IPS DF 19.7 (cell line): ENCODE measurements at regions not wholly inside any gene's neighbourhood (a gene's known extent, or its start where the extent isn't known, plus 50 kb on each side); places are given as distances from the start of the nearest gene placed in this dataset.
"Not testable (repeated sequence)": the region's sequence is repeated elsewhere in the genome, so short reads cannot be mapped to it uniquely, and the experiment has no call there.

Experiments used
- DNase-seq: peaks from one replicate; pipeline ENCODE4 v3.0.0-alpha.2; 2013; ENCODE audit warnings: low read depth, low spot score

DNA sequence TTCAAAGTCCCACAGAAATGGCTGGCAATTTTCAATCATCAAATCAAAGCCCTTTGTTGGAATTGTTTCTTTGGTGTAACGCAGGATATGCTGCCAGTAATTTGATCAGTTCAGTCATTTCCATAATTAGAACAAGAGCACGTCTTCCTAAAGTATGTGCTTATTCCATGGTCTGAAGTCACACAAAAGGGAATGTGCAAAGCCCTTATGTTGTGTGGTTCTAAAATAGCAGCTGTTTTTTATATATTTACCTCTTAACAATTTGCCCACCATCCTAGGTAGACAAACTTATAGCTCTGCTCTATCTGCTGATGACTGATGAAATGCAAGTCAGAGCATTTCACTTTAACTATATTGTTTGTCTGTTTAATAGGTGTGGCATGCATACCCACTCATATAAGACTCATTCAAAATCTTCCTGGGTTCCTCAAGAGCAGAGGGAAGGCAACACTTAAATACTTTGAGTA, 176.1 kb upstream of the SLC38A2 start:
- DNase-seq: no peak

DNA sequence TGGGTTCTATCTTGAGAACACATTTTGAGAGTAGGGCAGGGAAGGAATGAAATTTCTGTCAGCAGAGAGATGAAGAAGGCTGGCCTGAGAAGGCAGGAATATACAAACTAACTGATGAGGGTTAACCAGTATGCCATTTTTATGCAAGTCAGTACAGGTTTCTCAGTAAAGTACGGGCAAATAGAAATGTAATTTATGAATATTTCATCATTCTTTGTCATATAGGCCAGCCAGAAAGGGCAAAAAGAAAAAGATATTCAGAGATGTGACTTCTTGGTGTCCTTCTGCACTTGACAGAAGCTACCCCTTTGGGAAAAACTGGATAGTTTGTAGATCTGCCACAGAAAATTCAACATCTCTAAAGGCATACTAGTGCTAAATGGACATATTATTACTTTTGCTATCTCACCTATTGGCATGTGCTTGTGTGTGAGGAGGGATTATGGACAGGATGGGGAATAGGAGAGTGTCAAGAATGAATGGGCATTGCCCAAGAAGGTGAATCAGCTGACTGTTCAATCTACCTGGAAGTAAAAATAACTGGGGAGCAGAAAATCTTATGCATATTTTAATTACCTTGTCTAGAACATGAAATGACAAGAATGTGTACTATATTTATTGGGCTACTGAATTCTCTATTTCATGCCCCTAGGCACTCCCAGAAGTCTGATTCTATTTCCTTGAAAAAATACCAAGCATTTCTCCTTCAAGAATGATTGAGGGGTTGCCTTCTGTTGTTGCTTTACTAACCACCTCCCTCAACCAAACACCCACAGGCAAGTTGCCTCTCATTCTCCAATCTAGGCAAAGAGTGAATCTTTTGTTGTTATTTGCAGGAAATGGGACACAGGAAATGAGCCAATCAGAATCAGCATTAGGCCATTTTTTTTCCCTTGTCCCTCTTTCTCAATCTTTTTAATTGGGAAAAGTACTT, 175.1 kb upstream of the SLC38A2 start:
- no peak for DNase-seq

DNA sequence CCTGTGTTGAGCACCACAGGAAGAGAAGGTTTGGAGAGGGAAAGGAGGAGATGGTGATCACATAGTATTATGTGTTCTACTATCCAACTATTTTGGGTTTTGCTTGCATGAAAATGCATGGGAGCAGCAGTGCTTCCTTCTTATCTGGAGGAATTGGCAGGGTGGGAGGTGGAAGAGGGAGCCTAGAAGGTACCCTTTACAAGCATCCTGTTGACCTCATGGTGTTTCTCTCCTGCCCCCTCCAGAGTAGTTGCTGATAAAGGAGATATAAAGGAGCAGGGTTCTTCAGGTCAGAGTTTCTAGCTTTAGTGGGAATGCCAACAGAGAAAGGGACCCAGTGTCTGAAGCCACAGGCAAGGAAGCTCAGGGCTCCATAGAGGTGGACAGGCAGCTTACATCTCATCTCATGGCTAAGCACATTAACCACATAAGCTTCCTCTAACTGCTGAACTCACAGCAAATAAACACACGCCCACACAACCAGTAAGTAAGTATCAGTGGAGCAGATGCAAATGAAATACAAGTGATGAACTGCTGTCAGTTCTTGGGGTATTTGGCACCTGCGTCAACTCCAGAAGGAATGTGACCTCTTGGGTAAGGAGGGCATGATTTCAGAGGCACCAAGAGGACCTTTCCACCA, 174.2 kb upstream of the SLC38A2 start:
- no peak for DNase-seq

DNA sequence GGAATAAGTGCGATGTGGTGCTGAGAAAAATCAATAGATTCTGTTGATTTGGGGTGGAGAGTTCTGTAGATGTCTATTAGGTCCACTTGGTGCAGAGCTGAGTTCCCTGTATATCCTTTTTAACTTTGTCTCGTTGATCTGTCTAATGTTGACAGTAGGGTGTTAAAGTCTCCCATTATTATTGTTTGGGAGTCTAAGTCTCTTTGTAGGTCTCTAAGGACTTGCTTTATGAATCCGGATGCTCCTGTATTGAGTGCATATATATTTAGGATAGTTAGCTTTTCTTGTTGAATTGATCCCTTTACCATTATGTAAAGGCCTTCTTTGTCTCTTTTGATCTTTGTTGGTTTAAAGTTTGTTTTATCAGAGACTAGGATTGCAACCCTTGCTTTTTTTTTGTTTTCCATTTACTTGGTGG, 170.8 kb upstream of the SLC38A2 start:
- DNase-seq: not testable (repeated sequence)

DNA sequence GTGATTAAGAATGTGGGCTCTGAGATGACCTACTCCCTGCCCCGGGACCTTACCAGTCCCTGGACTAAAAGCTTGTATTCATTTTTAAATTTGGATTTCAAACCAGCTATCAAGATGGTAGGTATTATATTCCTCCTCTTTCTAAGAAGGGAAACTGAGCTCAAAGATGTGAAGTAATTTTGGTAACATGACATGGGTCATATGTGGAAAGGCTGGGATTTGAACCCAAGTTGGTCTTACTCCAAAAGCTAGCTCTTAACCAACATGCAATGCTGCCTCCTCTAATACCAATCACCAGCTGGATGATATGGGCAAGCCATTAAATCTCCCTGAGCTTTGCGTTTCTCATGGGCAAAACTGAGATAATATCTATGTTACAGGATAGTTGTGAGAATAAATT, 166.4 kb upstream of the SLC38A2 start:
- no peak for DNase-seq

DNA sequence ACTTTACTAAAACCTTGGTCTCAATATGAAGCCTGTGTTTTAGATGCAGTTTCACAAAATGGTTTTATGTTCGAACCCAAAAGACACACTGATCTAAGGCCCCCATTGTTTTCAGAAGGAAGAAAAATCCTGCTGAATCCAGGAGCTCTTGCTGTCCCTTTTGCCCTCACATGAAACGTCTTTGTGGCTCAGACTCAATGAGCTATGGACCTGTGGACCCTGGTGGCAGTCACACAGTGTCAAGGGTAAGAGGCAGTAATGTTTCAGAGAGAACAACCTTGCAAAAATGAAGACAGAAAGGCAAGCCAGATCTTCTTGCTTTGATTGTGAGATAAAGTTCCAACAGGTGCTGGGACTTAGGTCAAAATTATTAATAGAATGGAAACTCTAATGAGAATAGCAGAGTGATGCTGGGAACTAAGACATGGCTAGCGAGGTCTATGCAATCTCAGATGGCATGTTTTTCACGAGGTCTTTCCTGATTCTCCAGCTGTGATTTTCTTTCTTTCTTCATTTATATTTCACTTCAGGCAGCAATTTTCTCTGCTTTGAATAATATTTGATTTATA, 164.9 kb upstream of the SLC38A2 start:
- no peak for DNase-seq

DNA sequence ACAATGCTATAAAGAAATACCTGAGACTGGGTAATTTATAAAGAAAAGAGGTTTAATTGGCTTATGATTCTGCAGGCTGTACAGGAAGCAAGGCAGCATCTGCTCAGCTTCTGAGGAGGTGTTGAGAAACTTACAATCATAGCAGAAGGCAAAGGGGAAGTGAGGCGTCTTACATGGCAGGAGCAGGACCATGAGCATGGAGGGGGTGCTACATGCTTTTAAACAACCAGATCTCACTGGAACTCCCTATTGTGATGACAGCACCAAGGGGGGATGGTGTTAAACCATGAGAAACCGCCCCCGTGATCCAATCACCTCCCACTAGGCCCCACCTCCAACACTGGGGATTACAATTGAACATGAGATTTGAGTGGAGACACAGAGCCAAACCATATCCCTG, 163.7 kb upstream of the SLC38A2 start:
- DNase-seq: not testable (repeated sequence)

DNA sequence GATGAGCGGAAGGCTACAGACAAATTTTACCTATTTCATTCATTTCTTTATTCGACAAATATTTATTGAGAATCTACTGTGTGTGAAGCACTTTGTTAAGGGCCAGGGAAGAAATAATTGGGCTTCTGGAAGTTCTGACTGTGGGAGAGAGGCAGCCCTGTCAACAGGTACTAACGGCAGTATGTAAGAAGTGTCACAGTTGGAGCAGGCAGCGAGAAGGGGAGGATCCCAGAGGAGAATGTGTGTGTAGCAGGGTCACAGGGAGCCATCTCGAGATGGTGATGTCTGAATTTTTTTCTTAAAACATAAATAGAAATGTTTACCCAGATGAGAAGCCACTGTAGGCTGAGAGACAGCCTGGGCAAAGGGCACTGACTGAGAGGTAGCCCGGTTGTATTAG, 163.3 kb upstream of the SLC38A2 start:
- DNase-seq: no peak

DNA sequence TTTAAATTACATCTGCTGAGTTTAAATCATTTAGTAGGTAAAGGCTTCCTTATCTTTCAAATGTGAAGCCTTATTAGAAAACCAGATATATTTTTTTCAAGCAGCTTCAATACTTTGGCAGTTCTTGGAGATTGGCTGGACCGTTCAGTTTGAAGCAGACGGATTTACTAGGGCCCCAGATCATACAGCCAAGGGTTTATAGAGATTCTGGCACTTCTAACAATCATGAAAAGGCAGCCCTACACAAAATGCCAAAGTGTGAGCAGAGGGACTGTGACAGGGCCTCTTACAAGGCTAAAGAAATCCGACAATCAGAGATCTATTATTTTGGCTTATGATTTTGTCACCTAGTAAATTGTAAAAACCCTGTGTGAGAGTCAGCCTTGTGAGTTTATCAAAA, 162.8 kb upstream of the SLC38A2 start:
- DNase-seq: no peak

DNA sequence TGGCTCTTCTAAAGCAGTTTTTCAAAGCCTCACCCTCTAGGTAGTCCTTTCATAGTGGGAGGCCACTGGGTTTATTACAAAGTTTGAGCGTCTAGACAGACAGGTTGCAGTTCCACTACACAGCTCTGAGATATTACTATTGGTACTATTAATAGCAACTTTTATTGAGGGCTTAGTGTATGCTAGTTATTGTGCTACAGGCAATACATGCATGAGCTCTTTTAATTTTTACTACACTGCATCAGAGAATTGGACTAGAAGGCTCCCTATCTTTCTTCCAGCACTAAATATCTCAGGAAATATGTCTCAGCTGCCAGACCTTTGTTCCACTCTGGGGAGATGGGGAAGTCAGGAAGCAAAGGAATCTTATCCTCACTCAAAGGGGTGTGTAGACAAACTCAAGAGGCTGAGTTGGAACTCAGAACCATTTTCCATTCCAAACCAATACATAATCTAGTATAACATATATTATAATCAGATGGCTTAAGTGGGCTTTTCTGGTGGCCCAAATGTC, 161.8 kb upstream of the SLC38A2 start:
- no peak for DNase-seq

DNA sequence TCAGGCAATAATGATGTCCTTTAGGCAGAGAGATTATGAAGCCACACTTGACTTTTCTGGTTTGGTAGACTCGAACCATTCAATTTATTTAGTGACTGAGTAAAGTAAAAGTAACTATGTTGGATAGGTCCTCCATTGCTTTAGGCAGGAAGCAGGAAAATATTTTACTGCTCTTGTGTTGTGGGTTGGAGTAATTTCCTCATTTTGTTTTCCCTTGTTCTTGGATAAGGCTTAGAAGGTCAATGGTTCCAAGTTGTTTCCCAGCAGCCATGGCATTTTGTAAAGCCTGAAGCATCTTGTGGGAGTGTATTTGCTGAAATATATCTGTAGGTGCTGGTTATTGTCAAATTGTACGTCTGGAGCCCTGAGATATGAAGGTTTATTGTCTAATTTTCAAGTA, 161.2 kb upstream of the SLC38A2 start:
- no peak for DNase-seq

DNA sequence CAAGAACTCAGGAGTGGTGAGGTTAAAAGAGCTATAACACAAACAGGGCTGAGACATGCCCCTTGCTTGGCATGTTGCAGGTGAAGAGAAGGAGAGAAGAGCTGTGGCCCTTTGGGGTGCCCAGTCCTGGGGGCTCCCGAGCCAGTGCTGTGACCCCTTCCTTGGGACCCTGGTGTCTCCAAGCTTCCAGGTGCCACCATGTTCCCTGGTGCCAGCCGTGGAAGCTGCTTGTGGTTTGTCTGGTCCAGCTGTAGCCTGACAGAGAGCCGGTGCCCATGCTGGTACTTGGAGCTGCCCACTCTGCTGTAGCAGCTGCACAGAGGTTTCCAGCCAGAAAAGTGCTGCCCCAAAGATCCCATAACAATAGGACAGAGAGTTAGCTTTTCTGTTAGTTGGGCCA, 159.2 kb upstream of the SLC38A2 start:
- no peak for DNase-seq

DNA sequence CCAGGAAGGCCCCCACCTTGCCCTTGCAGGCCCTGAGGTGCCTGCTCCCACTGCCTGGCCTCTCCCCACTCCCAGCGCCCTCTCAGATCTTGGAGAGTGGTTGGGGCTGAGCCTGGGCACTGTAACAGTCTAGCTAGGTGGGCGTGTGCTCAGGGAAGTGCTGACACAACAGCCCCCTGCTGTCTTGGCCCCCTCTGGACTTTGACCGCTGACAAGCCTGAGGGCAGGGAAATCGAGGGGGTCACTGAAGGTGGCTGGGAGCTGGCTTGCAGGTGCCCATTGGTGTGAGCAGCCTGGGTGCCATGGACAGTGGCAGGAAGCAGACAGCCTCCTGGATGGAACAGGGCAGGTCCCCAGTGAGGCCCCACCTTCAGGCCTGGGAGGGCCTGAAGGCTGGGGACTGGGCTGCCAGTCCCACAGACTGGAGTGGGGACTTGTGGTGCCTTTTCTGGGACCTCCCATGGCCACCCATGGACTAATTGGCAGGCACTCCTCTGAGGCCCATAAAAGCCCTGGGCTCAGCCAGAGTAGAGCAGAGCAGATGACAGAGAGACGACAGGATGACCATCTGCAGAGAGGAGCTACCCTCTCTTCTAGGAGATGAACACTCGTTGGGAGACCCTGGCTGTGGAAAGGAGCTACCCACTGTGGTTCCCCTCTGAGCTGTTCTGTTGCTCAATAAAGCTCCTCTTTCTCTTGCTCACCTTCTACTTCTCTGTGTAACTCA, 158.6 kb upstream of the SLC38A2 start:
- DNase-seq: no peak

DNA sequence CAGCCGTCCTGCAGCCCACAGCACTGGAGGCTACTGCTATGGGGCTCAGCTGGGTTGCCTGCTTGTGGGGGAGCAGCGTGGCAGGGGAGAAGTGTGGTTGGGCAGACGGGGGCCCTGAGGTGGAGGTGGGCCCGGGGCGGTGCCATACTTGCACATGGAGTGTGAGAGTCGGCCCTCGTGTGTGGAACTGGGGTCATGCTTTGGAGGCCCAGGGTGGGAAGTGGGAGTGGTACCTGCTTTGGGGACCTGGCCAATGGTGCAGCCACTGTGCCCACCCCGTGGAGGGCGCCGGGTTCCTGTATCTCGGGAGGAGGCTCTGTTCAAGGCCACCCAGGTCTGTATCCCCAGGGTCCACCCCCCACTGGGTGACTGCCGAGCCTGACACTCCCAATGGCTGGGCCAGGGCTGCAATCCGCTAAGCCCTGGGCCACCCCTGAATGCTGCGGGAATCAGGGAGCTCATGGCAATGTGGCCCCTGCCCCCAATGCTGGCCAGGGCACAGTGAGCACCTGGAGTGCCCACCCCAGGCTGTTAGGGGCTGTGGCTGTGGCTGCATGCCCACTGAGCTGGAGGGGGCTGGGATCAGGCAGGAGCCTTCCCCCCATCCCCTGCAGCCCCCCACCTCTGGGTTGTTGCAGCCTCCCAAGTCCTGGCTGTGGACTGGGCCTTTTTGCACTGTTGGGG, 157.9 kb upstream of the SLC38A2 start:
- DNase-seq: no peak

DNA sequence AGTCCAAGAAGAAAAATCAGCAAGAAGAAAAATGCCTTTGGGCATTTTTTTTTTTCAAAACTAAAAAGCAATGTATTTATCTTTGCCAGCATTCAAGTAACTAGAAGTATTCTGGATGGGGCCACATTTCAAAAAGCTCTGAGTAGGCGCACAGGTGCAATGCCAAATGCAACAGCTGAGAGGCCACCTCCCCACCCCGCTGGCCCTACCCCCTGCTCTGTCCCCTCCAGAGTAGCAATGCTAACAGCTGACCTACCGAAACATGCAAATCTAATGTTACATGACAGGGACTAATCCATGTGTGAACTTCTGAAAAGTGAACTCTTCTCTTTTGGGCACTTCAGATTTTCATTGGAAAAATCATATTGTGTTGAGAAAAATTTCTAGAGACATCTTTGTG, 153.7 kb upstream of the SLC38A2 start:
- DNase-seq: no peak

DNA sequence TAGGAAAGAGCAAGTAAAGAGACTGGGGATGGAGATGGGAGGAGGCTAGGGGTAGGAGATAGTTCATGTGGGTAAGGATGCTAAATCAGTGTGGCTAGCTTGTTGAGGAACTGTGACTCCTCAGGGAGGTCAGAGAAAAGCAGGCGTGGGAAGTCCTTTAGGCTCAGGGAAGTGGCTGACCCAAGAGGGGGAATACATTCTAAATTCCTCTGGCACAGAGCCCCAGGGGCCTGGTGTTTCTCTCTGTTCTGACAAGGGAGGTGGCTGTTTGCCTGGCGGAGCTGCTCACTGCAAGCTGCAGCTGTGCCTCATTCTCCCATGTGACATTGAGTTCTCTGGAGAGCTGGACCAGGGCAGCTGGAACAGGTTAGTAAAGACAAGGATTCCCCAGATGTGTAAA, 152.2 kb upstream of the SLC38A2 start:
- no peak for DNase-seq

DNA sequence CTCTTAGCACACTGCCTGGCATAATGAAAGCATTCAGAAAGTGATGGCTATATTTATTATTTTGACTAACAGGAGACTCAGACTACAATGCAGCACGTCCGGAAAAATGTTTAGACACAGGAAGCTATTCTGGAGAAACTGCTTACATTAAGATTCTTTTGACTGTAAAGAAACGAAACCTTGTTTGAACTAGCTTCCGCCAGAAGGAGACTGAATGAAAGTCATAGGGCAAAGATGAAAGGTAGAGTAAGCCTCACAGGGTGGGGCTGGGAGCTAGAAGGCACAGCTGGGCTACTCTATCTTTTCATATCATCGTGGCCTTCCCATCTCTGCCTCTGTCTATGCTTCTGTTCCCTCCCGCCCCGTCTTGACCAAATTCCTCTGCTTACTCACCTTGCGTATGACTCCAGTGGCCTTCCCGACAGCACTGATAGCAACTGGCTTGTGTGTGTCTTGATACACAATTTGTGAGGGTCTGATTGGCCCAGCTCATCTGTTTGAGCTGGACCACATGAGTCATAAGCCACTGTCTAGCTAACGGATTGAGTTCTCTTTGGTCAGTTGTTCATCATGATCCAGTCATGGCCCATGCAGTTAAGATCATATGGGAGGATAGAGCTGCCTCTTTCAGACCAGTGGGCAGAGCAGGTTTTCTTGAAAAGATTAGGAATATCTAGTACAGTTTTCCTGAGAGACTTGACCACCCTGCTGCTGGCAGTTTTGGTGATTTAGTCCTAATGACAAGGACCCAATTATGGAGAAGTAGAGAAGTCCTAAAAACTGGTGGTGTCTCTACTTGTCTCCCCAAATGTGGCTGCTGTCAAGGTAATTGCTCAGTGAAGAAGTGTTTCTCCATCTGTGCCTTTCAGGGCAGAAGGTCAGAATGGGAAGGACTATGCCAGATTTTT, 151.5 kb upstream of the SLC38A2 start:
- no peak for DNase-seq

DNA sequence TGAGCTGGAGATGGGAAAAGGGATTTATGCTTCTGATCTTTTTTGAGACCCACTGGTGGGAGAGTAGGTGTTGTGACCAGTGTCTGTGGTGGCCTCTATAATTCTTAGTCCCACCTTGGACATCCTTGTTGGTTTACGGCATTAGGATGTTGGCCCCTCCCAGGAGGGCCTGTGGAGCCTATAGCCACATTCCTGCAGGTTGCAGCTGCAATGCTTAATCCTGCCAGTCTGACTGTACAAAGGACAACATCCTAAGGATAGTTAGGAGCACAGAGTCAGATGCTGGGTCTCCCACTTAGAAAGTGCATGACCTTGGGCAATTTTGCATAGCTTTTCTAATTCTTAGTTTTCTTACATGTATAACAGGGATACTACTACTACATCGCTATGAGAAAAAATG, 150.9 kb upstream of the SLC38A2 start:
- DNase-seq: no peak

DNA sequence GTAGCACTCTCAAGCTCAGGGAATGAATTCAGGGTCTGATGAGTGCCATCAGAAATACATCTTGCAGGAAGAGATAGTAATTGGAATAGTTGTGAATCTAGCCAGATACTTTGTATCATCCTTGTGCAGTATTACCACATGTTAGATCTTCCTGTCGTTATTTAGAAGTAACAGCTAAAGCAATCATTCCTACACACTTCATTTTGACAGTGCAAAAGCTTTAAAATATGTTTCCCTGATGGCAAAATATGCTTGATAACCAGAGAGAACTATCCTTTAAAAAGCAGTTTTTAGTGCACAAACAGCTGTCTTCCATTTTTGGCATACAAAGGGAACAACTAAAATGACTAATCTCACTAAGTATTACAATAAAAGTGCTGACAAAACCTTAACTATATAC, 149.5 kb upstream of the SLC38A2 start:
- no peak for DNase-seq

DNA sequence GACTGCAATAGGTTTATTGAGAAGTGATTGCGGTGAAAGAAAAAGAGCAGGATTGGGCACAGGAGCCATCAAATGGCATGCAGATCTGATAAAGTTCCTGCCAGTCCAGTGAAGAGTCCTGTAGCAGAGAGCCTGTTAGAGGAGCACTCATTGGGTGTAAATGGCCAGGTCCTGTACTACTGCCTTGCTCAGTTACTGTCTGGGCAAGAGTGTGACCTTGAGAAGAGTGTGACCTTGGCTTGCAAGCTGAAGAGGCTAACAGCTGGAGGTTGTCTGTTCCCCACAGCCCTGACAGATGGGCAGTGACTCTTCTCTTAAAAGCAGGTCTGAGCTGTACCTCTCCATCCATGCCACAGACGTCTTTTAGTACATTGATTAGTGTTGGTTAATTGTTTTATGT, 148.6 kb upstream of the SLC38A2 start:
- DNase-seq: no peak
